Activated CD4-positive, alpha-beta T cell treated with anti-CD3 and anti-CD28 coated beads for 36 hours (primary cell): ENCODE measurements at regions not wholly inside any gene's neighbourhood (a gene's known extent, or its start where the extent isn't known, plus 50 kb on each side); places are given as distances from the start of the nearest gene placed in this dataset.

Source experiments
- ATAC-seq: fragments of 200-7000 bp; cut with Tn5 transposase; one replicate; pipeline ENCODE4 v1.10.0; 2021; ENCODE audit warnings: mild to moderate bottlenecking, moderate library complexity
- CTCF ChIA-PET: fragments of 350-600 bp; sonication (Branson Sonifier 250); formaldehyde crosslinking; loops from one replicate; lab custom pipeline; 2021; ENCODE audit warnings: antibody characterized with exemption; lab: Charles Lee
- POLR2A ChIA-PET: fragments of 350-600 bp; sonication (Branson Sonifier 250); formaldehyde crosslinking; loops from one replicate; lab custom pipeline; 2021; ENCODE audit warnings: antibody characterized with exemption, inconsistent platforms; lab: Charles Lee
- DNase-seq: peaks from one replicate; pipeline ENCODE4 v3.0.0-alpha.2; 2020
- H3K27ac Mint-ChIP-seq: one replicate; pipeline ENCODE4 v1.8.0; 2021; ENCODE audit warnings: mixed read lengths
- H3K27me3 Mint-ChIP-seq: one replicate; pipeline ENCODE4 v1.8.0; 2021; ENCODE audit warnings: mixed read lengths
- H3K36me3 Mint-ChIP-seq: one replicate; pipeline ENCODE4 v1.8.0; 2021; ENCODE audit warnings: low read depth, mixed read lengths
- H3K4me1 Mint-ChIP-seq: one replicate; pipeline ENCODE4 v1.8.0; 2021; ENCODE audit warnings: mixed read lengths
- H3K4me3 Mint-ChIP-seq: one replicate; pipeline ENCODE4 v1.8.0; 2021; ENCODE audit warnings: mild to moderate bottlenecking, moderate library complexity, mixed read lengths
- H3K9me3 Mint-ChIP-seq: one replicate; pipeline ENCODE4 v1.8.0; 2021; ENCODE audit warnings: low read depth, mixed read lengths
- intact Hi-C, 2 experiments: fragments of 100-400 bp; cut with DNase I in 1 of 2; cut with micrococcal nuclease in 1 of 2; formaldehyde crosslinking; loops; one replicate each; pipeline versions ENCODE4 v1.14.2 to v1.15.1; 2022 to 2024; cut with DNase I, micrococcal nuclease

- H3K9me3 Mint-ChIP-seq, result peaks cover 2% of the 10 kb centered on the region
Observed at GRCh38 chr9:3692606-3693005, 166.8 kb upstream of the RFX3 start.

GRCh38 chr9:3689555-3689954, 163.8 kb upstream of the RFX3 start:
- Mint-ChIP-seq H3K4me3 (no peak overlapping the region), H3K9me3 (peaks cover 2% of the 10 kb centered on the region), H3K4me1 (no peaks in the 10 kb centered on the region), H3K27me3 (no peaks in the 10 kb centered on the region), H3K36me3 (no peaks in the 10 kb centered on the region), H3K27ac (no peak overlapping the region)
- DNase-seq (no peak), ATAC-seq (no peak)
- POLR2A ChIA-PET, result no interaction called here
- intact Hi-C loops, result no loop called here
- CTCF ChIA-PET, result interaction anchor here (0.5 kb wide), 1 partner anchor 913 kb away, joined by 3 read pairs; no protein-coding TSS in a partner anchor

More at GRCh38 chr9:3692606-3693005, 166.8 kb upstream of the RFX3 start:
- CTCF ChIA-PET, result no interaction called here
- intact Hi-C loops, result no loop called here
- no peak for DNase-seq
- no peaks in the 10 kb centered on the region for H3K4me1 Mint-ChIP-seq
- H3K4me3 Mint-ChIP-seq, result no peak overlapping the region
- no peak for ATAC-seq
- POLR2A ChIA-PET, result no interaction called here
- no peak overlapping the region for H3K27ac Mint-ChIP-seq
- peaks cover 5% of the 10 kb centered on the region for H3K27me3 Mint-ChIP-seq
- H3K36me3 Mint-ChIP-seq, result no peaks in the 10 kb centered on the region

- H3K4me1 Mint-ChIP-seq, result no peaks in the 10 kb centered on the region
- H3K27me3 Mint-ChIP-seq, result no peaks in the 10 kb centered on the region
- no peak overlapping the region for H3K27ac Mint-ChIP-seq
- POLR2A ChIA-PET, result no interaction called here
- H3K36me3 Mint-ChIP-seq, result no peaks in the 10 kb centered on the region
- CTCF ChIA-PET, result interaction anchor here (0.9 to 1.2 kb wide), 2 partner anchors 9 to 220 kb away, joined by 3 read pairs; no protein-coding TSS in a partner anchor
- H3K4me3 Mint-ChIP-seq, result no peak overlapping the region
- no peak for DNase-seq
- intact Hi-C loops, result no loop called here
- no peaks in the 10 kb centered on the region for H3K9me3 Mint-ChIP-seq
- no peak for ATAC-seq
Observed at GRCh38 chr9:3687145-3687544, 161.3 kb upstream of the RFX3 start.

- ChIA-PET POLR2A (no interaction called here), CTCF (interaction anchor here (0.6 kb wide), 1 partner anchor 653 kb away, joined by 4 read pairs; no protein-coding TSS in a partner anchor)
- H3K27me3 Mint-ChIP-seq, result no peaks in the 10 kb centered on the region
- intact Hi-C loops, result no loop called here
- ATAC-seq (no peak), DNase-seq (no peak)
- no peaks in the 10 kb centered on the region for H3K4me1 Mint-ChIP-seq
- no peaks in the 10 kb centered on the region for H3K36me3 Mint-ChIP-seq
- no peak overlapping the region for H3K4me3 Mint-ChIP-seq
- no peak overlapping the region for H3K27ac Mint-ChIP-seq
- H3K9me3 Mint-ChIP-seq, result no peaks in the 10 kb centered on the region
Observed at GRCh38 chr9:3682186-3682585, 156.4 kb upstream of the RFX3 start.

- no peaks in the 10 kb centered on the region for H3K27me3 Mint-ChIP-seq
- CTCF ChIA-PET, result no interaction called here
- ATAC-seq (no peak), DNase-seq (no peak)
- no peak overlapping the region for H3K27ac Mint-ChIP-seq
- POLR2A ChIA-PET, result no interaction called here
- no peaks in the 10 kb centered on the region for H3K9me3 Mint-ChIP-seq
- intact Hi-C loops, result no loop called here
- no peak overlapping the region for H3K4me3 Mint-ChIP-seq
- no peaks in the 10 kb centered on the region for H3K36me3 Mint-ChIP-seq
- H3K4me1 Mint-ChIP-seq, result no peaks in the 10 kb centered on the region
Observed at GRCh38 chr9:3677541-3677940, 151.7 kb upstream of the RFX3 start.

GRCh38 chr9:3676766-3677165, 151.0 kb upstream of the RFX3 start:
- H3K9me3 Mint-ChIP-seq, result no peaks in the 10 kb centered on the region
- no peaks in the 10 kb centered on the region for H3K27me3 Mint-ChIP-seq
- H3K27ac Mint-ChIP-seq, result no peak overlapping the region
- no peaks in the 10 kb centered on the region for H3K36me3 Mint-ChIP-seq
- CTCF ChIA-PET, result no interaction called here
- intact Hi-C loops, result no loop called here
- POLR2A ChIA-PET, result no interaction called here
- H3K4me1 Mint-ChIP-seq, result no peaks in the 10 kb centered on the region
- no peak overlapping the region for H3K4me3 Mint-ChIP-seq
- no peak for DNase-seq
- ATAC-seq, result no peak

GRCh38 chr9:3675946-3676345, 150.1 kb upstream of the RFX3 start:
- POLR2A ChIA-PET, result no interaction called here
- H3K27ac Mint-ChIP-seq, result no peak overlapping the region
- CTCF ChIA-PET, result no interaction called here

GRCh38 chr9:3674561-3674960, 148.8 kb upstream of the RFX3 start:
- no peak overlapping the region for H3K4me3 Mint-ChIP-seq
- no peak overlapping the region for H3K27ac Mint-ChIP-seq
- ChIA-PET CTCF (no interaction called here), POLR2A (no interaction called here)
- no peaks in the 10 kb centered on the region for H3K27me3 Mint-ChIP-seq
- no peaks in the 10 kb centered on the region for H3K4me1 Mint-ChIP-seq
- no peak for DNase-seq
- intact Hi-C loops, result no loop called here
- H3K36me3 Mint-ChIP-seq, result no peaks in the 10 kb centered on the region
- no peak for ATAC-seq
- no peaks in the 10 kb centered on the region for H3K9me3 Mint-ChIP-seq

More at GRCh38 chr9:3675946-3676345, 150.1 kb upstream of the RFX3 start:
- Mint-ChIP-seq H3K4me3 (no peak overlapping the region), H3K36me3 (no peaks in the 10 kb centered on the region), H3K9me3 (no peaks in the 10 kb centered on the region), H3K4me1 (no peaks in the 10 kb centered on the region), H3K27me3 (no peaks in the 10 kb centered on the region)
- DNase-seq, result no peak
- intact Hi-C loops, result no loop called here
- ATAC-seq, result no peak

- Mint-ChIP-seq H3K27ac (no peak overlapping the region), H3K36me3 (no peaks in the 10 kb centered on the region), H3K4me3 (no peak overlapping the region), H3K4me1 (no peaks in the 10 kb centered on the region), H3K27me3 (no peaks in the 10 kb centered on the region), H3K9me3 (no peaks in the 10 kb centered on the region)
- ATAC-seq, result no peak
- intact Hi-C loops, result no loop called here
- ChIA-PET CTCF (no interaction called here), POLR2A (no interaction called here)
- DNase-seq, result no peak
Observed at GRCh38 chr9:3672399-3672798, 146.6 kb upstream of the RFX3 start.

- Mint-ChIP-seq H3K27me3 (no peaks in the 10 kb centered on the region), H3K4me3 (no peak overlapping the region), H3K27ac (no peak overlapping the region), H3K4me1 (peaks cover 2% of the 10 kb centered on the region), H3K9me3 (no peaks in the 10 kb centered on the region), H3K36me3 (peaks cover 1% of the 10 kb centered on the region)
- CTCF ChIA-PET, result interaction anchor here (0.9 to 1.0 kb wide), 2 partner anchors 14 to 17 kb away, joined by 3 read pairs; no protein-coding TSS in a partner anchor
- ATAC-seq, result no peak
- intact Hi-C loops, result no loop called here
- no peak for DNase-seq
- POLR2A ChIA-PET, result no interaction called here
Observed at GRCh38 chr9:3664044-3664443, 138.2 kb upstream of the RFX3 start.

- H3K36me3 Mint-ChIP-seq, result peaks cover 3% of the 10 kb centered on the region
- intact Hi-C loops, result no loop called here
- H3K4me3 Mint-ChIP-seq, result no peak overlapping the region
- POLR2A ChIA-PET, result no interaction called here
- CTCF ChIA-PET, result no interaction called here
- no peak for ATAC-seq
- no peaks in the 10 kb centered on the region for H3K9me3 Mint-ChIP-seq
- DNase-seq, result no peak
- no peak overlapping the region for H3K27ac Mint-ChIP-seq
- H3K27me3 Mint-ChIP-seq, result no peaks in the 10 kb centered on the region
- H3K4me1 Mint-ChIP-seq, result peaks cover 2% of the 10 kb centered on the region
Observed at GRCh38 chr9:3662671-3663070, 136.9 kb upstream of the RFX3 start.

- Mint-ChIP-seq H3K9me3 (no peaks in the 10 kb centered on the region), H3K4me3 (no peak overlapping the region), H3K4me1 (peaks cover 2% of the 10 kb centered on the region), H3K36me3 (peaks cover 6% of the 10 kb centered on the region), H3K27me3 (no peaks in the 10 kb centered on the region), H3K27ac (no peak overlapping the region)
- DNase-seq (no peak), ATAC-seq (no peak)
- intact Hi-C loops, result no loop called here
- POLR2A ChIA-PET, result no interaction called here
- CTCF ChIA-PET, result no interaction called here
Observed at GRCh38 chr9:3660936-3661335, 135.1 kb upstream of the RFX3 start.
